ENCODE measurements at regions not wholly inside any gene's neighbourhood (a gene's known extent, or its start where the extent isn't known, plus 50 kb on each side); places are given as distances from the start of the nearest gene placed in this dataset.

GRCh38 chr3:165696496-165696895 lies 140.7 kb downstream of the BCHE start:
- Histone ChIP-seq H3K27ac (ENCODE audit: low read length) (no peak overlapping the region), H3K36me3 (replicated peaks; ENCODE audit: low read depth, low read length) (no peaks in the 10 kb centered on the region), H3K9me3 (ENCODE audit: insufficient read depth, low read length) (no peaks in the 10 kb centered on the region), H3K79me2 (ENCODE audit: low read length) (no peaks in the 10 kb centered on the region), H2AFZ (ENCODE audit: low read depth, low read length) (no peak overlapping the region), H4K20me1 (ENCODE audit: insufficient read depth, low read length) (no peaks in the 10 kb centered on the region), H3K4me1 (ENCODE audit: low read length) (no peaks in the 10 kb centered on the region), H3K4me2 (ENCODE audit: low read length) (no peak overlapping the region), H3K9ac (ENCODE audit: low read length) (no peak overlapping the region), H3K27me3 (ENCODE audit: low read depth, low read length) (no peaks in the 10 kb centered on the region), H3K4me3 (ENCODE audit: low read length) (no peak overlapping the region)
- TF ChIP-seq CTCF (IDR thresholded peaks at IDR 0.05; ENCODE audit: low read depth, low read length) = no peak
- TF ChIP-seq EZH2phosphoT487 (IDR thresholded peaks at IDR 0.05; ENCODE audit: low read depth) = no peak

DNA sequence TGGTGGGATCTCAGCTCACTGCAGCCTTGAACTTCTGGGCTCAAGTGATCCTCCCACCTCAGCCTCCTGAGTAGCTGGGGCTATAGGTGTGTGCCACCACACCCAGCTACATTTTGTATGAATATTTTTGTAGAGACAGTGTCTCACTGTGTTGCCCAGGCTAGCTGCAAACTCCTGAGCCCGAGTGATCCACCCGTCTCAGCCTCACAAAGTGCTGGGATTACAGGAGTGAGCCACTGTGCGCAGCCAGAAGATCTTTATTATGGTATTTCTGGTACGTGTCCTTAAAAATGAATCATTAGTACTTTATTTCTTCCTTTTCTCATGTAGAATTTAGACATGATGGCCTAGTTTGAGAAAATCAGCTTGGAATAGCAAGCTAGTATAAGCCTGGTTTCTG lies 153.3 kb downstream of the BCHE start:
- H2AFZ ChIP-seq (ENCODE audit: low read depth, low read length) = no peak overlapping the region
- no peaks in the 10 kb centered on the region for H3K36me3 ChIP-seq (replicated peaks; ENCODE audit: low read depth, low read length)
- no peaks in the 10 kb centered on the region for H3K27me3 ChIP-seq (ENCODE audit: low read depth, low read length)
- H3K9me3 ChIP-seq (ENCODE audit: insufficient read depth, low read length) = no peaks in the 10 kb centered on the region
- H3K4me1 ChIP-seq (ENCODE audit: low read length) = no peaks in the 10 kb centered on the region
- H3K79me2 ChIP-seq (ENCODE audit: low read length) = no peaks in the 10 kb centered on the region
- TF ChIP-seq EZH2phosphoT487 (IDR thresholded peaks at IDR 0.05; ENCODE audit: low read depth) (no peak), CTCF (IDR thresholded peaks at IDR 0.05; ENCODE audit: low read depth, low read length) (no peak)
- no peak overlapping the region for H3K9ac ChIP-seq (ENCODE audit: low read length)
- H4K20me1 ChIP-seq (ENCODE audit: insufficient read depth, low read length) = no peaks in the 10 kb centered on the region
- H3K4me3 ChIP-seq (ENCODE audit: low read length) = no peak overlapping the region
- no peak overlapping the region for H3K27ac ChIP-seq (ENCODE audit: low read length)
- no peak overlapping the region for H3K4me2 ChIP-seq (ENCODE audit: low read length)

- no peak overlapping the region for H2AFZ ChIP-seq (ENCODE audit: low read depth, low read length)
- H3K36me3 ChIP-seq (replicated peaks; ENCODE audit: low read depth, low read length) = no peaks in the 10 kb centered on the region
- no peaks in the 10 kb centered on the region for H4K20me1 ChIP-seq (ENCODE audit: insufficient read depth, low read length)
- no peak overlapping the region for H3K4me2 ChIP-seq (ENCODE audit: low read length)
- no peaks in the 10 kb centered on the region for H3K79me2 ChIP-seq (ENCODE audit: low read length)
- H3K27ac ChIP-seq (ENCODE audit: low read length) = no peak overlapping the region
- H3K4me1 ChIP-seq (ENCODE audit: low read length) = no peaks in the 10 kb centered on the region
- no peaks in the 10 kb centered on the region for H3K9me3 ChIP-seq (ENCODE audit: insufficient read depth, low read length)
- TF ChIP-seq CTCF (IDR thresholded peaks at IDR 0.05; ENCODE audit: low read depth, low read length) = no peak
- no peak for TF ChIP-seq EZH2phosphoT487 (IDR thresholded peaks at IDR 0.05; ENCODE audit: low read depth)
- no peak overlapping the region for H3K9ac ChIP-seq (ENCODE audit: low read length)
- no peaks in the 10 kb centered on the region for H3K27me3 ChIP-seq (ENCODE audit: low read depth, low read length)
- no peak overlapping the region for H3K4me3 ChIP-seq (ENCODE audit: low read length)
Measured at GRCh38 chr3:165682734-165683133, 154.5 kb downstream of the BCHE start.

DNA sequence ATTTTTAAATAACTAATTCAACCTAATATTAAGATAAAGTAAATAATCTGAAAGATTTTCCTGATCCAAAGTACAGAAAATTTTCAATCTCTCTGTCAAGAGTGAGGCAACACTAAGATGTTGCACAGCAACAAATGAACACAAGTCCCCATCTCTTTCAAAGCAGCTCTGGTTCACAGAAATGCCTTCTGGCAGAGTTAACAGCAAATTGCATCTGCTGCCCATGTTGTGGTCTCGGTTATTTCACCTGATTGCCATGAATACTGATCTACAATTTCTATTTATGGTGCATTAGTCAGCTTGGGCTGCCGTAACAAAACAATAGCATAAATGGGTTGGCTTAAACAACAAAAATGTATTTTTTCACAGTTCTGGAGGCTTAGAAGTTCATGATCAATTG lies 167.3 kb downstream of the BCHE start:
- Histone ChIP-seq H3K4me3 (ENCODE audit: low read length) (no peak overlapping the region), H3K9ac (ENCODE audit: low read length) (no peak overlapping the region), H3K4me1 (ENCODE audit: low read length) (no peaks in the 10 kb centered on the region; the same call in 1 of the 2 replicates), H2AFZ (ENCODE audit: low read depth, low read length) (no peak overlapping the region), H3K36me3 (replicated peaks; ENCODE audit: low read depth, low read length) (no peaks in the 10 kb centered on the region), H4K20me1 (ENCODE audit: insufficient read depth, low read length) (no peaks in the 10 kb centered on the region), H3K79me2 (ENCODE audit: low read length) (no peaks in the 10 kb centered on the region), H3K27me3 (ENCODE audit: low read depth, low read length) (no peaks in the 10 kb centered on the region), H3K4me2 (ENCODE audit: low read length) (no peak overlapping the region), H3K9me3 (ENCODE audit: insufficient read depth, low read length) (no peaks in the 10 kb centered on the region), H3K27ac (ENCODE audit: low read length) (no peak overlapping the region)
- TF ChIP-seq CTCF (IDR thresholded peaks at IDR 0.05; ENCODE audit: low read depth, low read length) = no peak
- TF ChIP-seq EZH2phosphoT487 (IDR thresholded peaks at IDR 0.05; ENCODE audit: low read depth) = no peak

Measured in OCI-LY3 (cell line).